Medulla oblongata (tissue), 1 donor: ENCODE measurements at regions not wholly inside any gene's neighbourhood (a gene's known extent, or its start where the extent isn't known, plus 50 kb on each side); places are given as distances from the start of the nearest gene placed in this dataset.
"Not testable (repeated sequence)": the region's sequence is repeated elsewhere in the genome, so short reads cannot be mapped to it uniquely, and the experiment has no call there.

Source experiments
- DNase-seq: peaks from one replicate; pipeline ENCODE4 v3.0.0-alpha.2; 2015; ENCODE audit errors: extremely low spot score

DNA sequence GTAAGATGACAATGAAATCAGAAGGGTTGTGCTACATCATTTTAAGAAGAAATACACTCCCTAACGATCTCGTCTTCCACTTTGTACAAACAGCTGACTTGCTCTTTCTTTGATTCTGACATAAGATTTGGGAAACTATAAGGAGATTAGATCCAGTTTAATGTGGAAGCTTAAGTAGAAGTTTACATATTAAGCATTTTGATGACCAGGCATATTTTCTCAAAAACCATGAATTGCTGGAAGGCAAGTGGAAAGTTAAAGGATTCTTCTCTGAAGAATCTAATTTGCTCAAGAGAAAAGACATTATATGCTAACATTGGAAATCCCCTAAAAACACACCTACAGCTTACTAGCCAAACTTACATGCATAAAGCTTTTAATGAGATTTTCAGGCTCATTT, 531.9 kb upstream of the PTPRD start:
- DNase-seq: no peak

DNA sequence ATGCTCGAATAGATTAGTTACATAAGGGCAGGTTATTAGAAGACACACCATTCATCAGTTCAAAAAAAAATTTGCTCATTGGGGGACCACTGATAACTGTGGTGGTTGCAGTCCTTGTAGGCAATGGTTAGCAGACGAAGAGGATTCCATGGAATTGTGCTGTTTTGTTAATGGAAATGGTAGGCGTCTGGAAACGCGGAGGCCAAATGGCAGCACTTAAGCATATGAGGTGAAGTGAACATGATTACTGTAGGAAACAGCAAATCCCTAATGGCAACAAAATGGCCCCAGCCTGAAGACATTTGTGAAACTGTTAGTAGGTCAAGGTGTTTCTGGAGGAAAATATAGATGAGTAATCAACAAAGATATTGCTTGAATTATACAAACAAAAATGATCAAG, 535.4 kb upstream of the PTPRD start:
- no peak for DNase-seq

DNA sequence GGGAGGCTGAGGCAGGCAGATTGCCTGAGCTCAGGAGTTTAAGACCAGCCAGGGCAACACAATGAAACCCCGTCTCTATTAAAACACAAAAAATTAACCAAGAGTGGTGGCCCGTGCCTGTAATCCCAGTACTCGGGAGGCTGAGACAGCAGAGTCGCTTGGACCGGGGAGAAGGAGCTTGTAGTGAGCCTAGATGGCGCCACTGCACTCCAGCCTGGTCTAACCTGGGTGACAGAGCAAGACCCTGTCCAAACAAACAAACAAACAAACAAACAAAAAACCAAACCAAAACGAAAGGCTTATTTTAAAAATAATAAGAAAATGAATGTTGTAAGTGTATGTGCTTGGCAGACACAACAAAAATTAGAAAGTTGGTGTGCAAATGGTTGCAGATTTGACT, 536.3 kb upstream of the PTPRD start:
- no peak for DNase-seq

DNA sequence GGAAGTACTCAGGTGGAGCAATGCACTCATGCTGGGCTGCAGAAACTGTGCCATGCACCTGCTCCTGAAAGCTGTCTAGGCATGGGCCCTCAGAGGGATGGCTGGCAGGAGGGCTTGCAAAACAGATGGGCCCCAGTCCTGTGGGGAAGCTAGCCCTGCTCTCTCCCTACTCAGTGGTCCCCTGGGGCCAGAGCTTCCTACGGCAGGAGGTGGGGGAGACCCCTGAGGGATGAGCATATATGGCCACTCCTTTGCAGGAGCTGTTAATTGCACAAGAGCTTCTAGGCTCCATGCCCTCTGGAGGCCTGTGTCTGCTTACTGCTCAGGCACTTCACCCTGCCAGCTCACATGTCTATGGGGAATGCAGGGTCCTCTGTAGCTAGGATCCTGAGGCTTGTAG, 545.3 kb upstream of the PTPRD start:
- DNase-seq: no peak

DNA sequence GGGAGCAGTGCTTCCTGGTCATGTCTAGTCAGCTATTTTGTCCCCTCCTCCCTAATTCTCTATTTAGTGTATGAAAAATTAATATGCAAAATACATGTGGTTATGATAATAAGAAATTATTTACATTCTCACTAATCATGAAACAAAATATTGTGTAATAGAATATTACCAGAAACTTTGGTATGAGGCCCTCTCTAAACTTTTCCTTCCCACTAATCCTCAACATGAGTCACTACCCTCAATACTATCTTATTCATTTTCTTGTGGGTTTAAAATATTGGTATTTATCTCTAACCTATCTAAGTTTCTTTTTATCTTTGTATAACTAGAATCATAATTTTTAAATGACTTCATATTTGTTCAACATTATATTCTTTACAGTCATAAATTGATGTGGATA, 545.9 kb upstream of the PTPRD start:
- DNase-seq: no peak

DNA sequence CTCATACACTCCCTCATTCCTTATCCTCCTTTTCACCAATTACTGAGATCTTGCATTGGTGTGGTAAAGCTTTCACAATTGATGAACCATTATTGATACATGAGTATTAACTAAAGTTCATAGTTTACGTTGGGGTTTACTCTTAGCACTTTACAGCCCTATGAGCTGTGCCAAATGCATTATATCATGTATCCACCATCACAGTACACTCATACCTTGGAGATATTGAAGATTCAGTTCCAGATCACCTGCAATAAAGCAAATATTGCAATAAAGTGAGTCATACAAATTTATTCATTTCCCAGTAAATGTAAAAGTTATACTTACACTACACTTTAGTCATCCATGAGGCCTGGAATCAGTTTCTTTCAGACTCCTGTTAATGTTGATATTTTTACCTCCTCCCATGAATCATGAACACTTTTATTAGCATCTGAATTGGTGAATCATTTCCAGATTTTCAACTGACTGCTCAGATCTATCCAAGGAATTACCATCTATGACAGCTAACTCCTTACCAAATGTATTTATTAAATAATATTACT, 546.6 kb upstream of the PTPRD start:
- DNase-seq: no peak

DNA sequence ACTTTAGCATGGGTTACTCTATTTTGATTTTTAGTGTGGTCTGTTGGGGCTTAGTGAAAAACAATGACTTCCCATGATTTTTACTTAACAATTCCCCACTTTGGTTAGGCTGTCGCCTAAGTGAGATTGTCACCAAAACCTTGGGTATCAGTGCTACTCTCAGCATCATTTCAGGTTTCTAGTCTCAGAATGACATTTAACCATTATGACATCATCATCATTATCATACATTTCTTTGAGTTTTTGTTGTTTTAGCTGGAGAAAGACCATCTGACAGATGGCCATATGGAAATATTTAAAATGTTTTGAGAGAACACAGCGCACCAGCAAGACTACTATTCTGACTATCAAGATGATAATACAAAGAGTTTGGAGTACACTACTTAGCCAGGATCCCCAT, 551.0 kb upstream of the PTPRD start:
- DNase-seq: no peak

DNA sequence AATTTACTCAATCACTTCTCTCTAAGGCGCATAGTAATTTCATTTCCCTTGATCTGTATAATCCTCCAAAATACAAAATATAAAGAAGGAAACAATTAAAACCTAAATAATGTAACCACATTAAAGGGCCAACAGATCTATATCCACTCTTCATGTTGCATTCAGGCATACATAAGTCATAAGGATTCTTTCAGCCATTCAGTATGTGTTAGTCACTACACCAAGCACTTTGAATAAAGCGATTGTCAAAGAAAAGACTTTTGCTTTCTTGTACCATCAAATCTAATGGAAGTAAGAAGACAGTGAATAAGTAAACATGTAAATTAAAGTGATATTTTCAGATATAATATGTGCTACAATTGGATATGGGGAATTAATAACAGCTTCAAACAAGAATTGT, 569.2 kb upstream of the PTPRD start:
- DNase-seq: no peak

DNA sequence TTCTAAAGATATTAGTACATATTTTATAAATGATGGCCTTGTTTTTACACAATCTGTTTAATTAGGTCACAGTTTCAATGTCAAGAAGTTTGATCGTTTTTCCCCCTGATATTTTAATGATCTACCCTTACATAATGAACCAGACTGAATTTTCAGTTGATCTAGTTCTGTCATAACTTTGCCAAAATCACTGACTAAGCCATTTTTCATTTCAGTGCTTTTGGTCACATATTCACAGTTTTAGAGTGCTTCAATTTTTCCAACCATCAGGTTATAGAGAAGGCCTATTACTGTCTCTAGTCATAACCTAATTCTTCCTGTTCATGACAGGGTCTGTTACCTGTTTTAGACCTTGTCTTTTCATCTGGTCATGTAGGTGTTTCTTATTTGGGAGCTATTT, 577.9 kb upstream of the PTPRD start:
- DNase-seq: no peak

DNA sequence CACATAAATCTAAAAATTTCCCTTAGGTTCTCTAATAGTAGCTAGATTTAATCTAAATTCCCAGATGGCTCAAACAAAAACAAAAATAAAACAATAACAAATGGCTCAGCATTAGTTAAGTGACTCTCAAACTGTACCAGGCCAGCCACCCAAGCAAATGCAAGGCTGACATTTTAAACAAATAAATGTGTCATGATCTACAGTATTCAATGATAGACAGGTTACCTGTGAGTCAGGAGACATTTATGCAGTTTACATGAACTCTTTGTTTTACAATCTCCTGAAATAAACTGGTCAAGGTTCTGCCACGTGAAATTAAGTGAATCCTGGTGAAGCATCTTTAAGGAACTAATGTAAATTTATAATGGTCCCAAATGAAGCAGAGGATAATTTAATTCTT, 580.2 kb upstream of the PTPRD start:
- no peak for DNase-seq

DNA sequence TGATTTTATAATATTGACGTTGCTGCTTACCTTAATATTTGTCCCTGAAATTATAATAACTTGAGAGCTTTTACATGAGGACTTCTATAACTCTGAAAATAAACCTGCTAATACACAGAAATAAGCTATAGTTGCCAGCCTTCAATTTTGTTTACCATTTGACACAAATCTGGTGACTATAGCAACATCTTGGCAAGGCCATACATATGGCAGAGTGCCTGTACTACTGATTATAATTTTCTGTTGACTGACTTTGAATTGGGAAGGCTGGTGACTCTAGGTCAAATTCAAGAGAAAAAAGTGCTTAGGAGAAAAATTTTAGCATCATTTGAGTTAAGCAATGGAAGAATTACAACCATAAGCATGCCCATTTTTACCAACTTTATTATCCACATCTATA, 581.4 kb upstream of the PTPRD start:
- DNase-seq: no peak

DNA sequence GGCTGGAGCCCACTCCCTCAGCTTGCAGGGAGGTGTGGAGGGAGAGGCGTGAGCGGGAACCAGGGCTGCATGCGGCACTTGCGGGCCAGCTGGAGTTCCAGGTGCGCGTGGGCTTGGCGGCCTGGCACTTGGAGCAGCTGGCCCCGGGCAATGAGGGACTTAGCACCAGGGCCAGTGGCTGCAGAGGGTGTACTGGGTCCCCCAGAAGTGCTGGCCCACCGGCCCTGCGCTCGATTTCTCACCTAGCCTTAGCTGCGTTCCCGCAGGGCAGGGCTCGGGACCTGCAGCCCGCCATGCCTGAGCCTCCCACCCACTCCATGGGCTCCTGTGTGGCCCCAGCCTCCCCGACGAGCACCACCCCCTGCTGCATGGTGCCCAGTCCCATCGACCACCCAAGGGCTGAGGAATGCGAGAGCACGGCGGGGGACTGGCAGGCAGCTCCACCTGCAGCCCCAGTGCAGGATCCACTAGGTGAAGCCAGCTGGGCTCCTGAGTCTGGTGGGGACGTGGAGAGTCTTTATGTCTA, 584.1 kb upstream of the PTPRD start:
- DNase-seq: not testable (repeated sequence)

DNA sequence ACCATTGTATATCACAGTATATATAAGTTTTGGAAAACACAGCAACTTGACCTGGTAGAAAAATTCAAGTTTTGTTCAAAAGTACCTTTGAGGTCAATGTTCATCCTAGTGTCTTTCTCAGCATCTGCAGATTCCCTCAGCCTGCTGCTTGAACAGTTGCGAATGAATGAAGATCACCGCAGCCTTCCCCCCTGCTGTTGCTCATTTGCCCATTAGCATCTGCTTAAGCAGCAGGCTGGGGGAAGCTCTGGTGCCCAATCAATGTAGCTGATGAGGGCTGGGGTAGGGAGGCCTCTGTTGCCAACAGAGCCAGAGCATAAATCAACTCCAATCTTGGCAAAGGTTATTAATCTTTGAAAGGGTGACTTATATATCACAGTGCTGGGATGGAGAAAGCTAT, 586.5 kb upstream of the PTPRD start:
- DNase-seq: no peak

DNA sequence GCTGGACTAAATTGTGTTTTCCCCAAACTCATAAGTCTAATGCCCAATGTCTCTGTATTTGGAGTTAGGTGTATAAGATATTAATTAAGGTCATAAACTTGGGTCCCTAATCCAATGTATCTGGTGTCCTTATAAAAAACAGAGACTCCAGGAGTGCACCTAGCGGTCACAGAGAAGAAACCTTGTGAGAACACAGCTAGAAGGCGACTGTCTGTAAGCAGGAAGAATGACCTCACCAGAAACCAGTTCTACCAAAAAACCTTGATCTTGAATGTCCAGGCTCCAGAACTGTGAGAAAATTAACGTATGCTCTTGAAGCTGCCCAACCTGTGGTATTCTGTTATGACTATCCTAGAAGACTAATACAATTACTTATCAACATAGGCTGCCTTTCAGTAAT, 591.7 kb upstream of the PTPRD start:
- no peak for DNase-seq

DNA sequence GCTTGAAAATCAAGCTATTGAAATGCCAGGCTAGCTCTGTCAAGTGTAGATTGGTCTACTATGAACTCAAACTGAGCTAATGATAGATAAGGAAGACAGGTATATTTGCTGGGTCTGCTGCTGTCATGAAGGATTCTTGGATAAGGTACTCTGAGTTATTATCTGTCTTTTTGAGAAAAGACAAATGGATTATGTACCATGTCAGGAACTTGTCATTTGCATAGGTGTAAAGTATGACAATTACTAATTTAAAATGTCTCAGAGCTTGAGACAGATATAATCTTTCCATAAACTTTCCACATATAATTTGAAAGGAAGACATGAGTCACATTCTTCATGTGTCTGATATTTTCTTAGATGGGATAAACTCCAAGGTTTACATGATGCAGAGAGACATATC, 594.1 kb upstream of the PTPRD start:
- DNase-seq: no peak

DNA sequence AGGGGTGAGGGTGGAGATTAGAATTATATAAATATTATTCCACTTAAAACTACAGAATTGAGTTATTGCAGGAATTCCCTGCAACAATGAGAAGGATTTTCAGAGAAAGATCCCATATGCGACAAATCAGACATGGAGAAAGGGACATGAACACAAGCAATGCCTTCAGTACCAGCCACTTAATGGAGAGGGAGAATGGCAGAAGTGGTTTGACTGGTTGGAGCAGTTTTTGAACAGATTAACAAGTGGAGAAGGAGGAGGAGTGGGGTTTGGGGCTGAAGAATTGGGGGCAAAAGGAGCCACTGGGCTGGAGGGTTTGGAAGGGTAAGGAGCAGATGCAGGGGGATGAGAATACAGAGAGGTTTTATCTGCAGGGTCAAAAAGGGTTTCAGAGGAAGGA, 620.9 kb upstream of the PTPRD start:
- no peak for DNase-seq

DNA sequence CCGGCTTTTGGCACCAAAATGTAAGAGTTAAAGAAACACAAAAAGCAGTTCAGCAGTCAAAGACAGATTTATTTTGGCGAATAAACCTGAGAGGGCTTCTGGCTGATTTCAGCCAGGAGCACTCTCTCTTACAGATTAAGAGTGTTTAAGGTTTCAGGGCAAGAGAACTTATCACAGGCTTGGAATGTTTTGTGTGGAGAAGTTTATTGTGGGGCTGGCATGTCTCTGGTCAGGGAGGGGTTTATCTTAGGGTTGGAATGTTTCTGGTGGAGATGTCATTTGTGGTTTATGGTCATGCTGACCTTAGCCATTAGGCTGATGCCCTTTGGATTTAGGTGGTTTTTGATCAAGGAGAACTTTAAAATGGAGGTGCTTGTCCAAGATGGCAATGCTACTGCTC, 622.3 kb upstream of the PTPRD start:
- no peak for DNase-seq

DNA sequence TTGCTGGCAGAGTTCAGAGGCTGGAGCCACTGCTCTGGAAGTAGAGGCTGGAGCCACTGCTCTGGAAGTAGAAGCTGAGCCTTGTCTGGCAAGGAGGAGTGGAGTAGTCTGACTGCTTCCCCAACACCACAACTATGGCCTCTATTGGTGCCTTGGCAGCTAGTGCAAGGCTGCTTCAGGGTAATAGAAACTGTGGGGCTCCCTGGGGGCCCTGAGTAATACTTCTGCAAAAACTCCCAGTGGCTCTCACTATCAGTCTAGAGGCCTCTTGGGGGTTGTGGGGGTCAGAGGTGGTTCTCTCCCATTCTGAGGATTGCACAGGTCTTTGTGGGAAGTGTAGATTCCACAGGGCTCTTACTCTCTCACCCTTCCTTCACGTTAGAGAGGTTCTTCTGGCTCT, 629.0 kb upstream of the PTPRD start:
- no peak for DNase-seq

DNA sequence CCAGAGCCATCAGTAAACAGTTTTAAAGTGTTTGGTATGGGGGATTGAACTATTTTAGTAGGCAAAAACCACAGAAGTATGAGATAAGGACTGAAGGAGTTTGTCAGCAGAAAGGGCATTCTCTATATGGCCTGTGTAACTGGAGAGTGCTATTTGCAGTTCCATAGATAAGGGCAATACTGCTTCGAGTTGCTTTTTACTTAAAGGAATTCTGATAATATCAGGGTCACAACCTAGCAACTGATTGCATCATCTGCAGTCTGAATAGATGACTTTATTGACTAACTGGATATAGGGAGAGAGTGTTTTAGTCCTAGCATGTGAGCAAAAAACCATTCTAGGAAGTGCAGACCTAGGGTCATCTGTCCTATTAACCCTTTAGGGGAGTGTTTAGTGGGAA, 645.2 kb upstream of the PTPRD start:
- no peak for DNase-seq

DNA sequence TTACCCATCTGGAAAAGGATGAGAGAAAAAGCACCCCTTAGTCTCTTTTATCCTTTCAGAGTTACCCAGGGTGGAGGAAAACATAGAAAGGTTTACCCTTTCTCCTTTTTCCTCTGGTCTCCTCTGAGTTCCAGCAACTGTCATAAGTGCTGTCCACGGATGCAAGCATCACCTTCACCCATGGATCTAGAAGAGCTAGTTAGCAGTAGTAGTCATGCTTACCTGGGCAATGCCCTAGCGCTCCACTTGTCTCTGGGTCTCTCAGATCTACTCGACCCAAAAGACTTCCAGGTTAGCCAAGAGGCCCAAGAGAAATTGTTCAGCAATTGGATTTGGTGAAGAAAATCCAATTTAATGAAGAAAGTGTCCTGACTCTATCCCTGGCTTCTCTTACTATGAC, 656.2 kb upstream of the PTPRD start:
- DNase-seq: no peak

DNA sequence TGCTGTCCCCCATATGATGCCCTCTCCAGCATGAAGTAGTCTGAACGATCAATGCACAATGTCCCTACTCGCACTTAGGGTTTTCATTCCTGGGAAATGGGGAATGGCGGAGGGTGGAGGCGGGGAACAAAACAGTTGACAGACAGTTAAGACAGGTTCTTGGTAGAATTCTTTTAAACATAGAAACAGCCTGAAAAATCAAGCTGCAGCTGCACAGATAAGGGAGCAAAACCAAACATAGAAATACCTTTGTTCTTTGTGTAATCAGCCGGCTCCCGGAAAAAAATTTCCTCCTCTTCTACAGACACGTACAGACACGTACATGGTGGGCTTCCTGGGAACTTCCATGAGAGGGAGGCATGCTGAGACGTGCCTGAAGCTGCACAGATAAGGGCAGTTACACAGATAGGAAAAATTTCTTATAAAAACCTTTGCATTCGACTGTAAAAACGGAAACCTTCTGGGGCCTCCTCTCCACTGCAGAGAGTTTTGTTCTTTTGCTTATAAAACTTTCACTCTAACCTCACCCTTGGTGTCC, 662.4 kb upstream of the PTPRD start:
- no peak for DNase-seq

DNA sequence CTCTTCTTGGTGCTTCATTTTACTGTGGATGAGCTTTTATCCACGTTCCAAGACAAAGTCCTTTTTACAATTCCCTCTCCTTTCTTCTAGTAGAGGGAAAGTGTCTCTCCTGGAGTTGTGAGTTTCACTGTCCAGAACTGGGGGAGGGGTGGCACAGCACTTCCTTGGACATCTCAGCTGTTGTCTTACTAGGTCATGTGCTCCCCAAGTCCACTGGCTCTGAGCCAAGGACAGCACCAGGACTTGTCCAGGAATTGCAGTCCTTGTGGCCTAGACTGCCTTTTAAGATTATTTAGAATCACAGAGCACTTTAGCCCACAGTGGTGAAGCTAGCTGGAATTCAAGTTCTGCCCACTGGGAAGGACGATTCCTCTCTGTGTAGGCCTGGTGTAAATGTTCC, 700.2 kb upstream of the PTPRD start:
- DNase-seq: peak; percentile 51

DNA sequence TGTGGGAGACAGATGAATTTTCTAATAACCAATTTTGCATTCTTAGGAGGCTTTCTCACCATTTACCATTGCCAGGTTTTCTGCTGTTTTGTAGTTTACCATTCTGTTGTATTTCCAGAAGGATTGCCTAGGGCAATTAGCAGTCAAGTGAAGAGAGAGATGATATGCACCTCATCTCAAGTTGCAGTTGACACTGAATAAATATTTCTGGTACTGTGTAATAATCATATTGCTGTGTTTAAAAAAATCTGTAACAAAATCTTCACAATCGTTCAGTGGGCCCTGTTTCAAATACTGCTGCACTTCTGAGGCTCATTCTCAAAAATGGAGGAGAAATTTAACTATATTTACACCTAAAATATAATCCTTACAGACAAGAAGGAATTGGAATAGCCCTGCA, 706.1 kb upstream of the PTPRD start:
- no peak for DNase-seq

DNA sequence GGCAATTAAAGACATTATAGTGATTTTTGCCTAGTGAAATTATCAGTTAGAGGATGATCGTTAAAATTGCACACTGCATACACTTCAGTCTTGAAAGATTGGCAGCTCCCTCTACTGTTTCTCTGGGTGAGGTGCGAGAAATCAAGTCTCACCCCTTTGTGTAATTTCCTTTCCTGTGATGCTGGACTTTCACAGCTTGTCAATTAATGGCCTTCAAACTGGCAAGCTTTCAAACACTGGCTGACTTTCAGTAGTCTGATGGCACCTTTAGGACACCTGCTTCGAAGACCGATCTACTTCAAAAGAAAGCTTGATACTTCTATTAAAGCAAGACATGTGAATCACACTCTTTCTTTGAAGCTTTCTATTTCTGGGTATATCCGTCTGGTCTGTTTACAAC, 706.7 kb upstream of the PTPRD start:
- DNase-seq: peak; percentile 74
